Fibroblast of skin of left biceps (primary cell): ENCODE measurements at regions not wholly inside any gene's neighbourhood (a gene's known extent, or its start where the extent isn't known, plus 50 kb on each side); places are given as distances from the start of the nearest gene placed in this dataset.

Source experiments
- DNase-seq, 2 experiments: peaks; one replicate each; pipeline ENCODE4 v3.0.0-alpha.2; 2013; ENCODE audit warnings: low read depth in 2 of 2

DNA sequence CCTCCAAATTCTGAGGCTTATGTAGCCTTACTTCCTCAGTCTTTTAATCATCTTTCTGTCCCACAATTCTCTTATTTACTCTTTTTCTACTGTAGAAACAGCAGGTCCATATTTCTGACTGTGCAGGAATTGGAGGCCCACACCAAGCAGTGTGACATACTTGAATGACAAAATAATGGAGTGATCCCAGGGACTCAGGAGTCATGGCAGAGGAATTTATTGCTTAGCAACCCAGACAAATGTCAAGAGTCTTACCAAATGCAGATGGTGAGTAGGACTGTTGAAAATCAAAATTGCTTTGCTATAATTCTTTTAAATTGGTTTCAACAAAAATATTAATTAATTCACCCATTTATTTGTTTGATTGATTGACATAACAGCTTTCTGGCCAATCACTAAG is 59.9 kb downstream of the HTR1B start:
- peak in 1 of 2 experiments; percentile 16 for DNase-seq

DNA sequence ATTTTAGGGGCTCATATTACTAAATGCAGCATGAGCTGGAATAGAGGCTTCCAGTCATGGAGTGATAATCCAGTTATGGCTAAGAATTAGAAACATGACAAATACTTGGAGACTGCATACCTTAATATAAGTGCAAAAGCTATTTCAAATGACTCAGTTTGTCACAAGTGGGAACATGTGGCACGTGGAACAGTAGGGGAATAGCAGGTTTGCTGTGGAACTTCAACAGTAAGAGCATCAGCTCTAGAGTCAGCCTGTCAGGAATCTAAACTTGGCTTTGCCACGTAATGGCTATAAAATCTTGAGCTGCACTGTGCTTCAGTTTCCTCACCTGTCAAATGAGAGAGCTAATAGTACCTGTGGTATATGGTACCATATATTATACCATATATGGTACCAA is 62.1 kb downstream of the HTR1B start:
- no peak for DNase-seq

DNA sequence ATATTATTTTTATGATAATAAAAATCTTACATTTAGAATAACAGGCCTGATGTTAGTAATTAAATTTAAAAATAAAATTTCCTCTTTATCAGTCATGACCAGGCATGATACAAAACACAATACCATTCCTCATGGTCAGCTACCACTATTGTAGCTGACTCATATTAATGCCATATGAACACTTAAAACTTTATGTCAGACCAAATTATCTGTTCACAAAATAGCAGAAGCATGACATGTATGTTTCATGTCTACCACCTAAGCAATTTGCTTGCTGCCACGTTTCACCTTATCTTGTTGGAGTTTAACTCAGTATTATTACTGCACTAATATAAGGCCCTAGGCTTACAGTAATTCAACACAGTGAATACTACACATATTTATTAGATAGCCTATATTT is 65.7 kb downstream of the HTR1B start:
- no peak for DNase-seq

DNA sequence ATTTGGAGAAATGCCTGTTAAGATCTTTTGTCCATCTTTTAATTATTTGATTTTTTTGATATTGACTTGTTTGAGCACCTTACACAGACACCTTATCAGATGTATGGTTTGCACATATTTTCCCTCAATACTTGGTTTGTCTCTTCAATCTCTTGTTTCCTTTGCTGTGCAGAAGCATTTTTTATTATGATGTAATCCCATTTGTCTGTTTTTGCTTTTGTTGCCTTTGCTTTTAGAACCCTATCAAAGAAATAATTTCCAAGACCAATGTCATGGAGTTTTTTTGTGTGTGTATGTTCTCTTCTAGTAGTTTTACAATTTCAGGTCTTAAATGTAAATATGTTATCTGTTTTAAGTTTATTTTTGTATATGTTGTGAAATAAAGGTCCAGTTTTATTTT is 73.9 kb downstream of the HTR1B start:
- no peak for DNase-seq

DNA sequence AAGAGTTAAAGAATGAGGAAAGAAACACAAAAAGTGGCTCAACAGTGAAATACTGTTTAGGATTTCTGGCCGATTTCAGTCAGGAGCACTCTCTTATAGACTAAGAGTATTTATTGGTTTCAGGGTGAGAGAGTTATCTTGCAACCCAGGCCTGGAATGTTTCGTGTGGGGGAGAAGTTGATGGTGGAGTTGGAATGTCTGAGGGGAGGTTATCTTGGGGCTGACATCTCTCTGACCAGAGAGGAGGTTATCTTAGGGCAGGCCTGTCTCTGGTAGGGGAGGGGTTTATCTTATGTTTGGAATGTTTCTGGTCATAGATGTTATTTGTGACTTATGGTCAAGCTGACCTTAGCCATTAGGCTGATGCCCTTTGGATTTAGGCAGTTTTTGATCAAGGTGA is 80.3 kb downstream of the HTR1B start:
- DNase-seq = no peak

DNA sequence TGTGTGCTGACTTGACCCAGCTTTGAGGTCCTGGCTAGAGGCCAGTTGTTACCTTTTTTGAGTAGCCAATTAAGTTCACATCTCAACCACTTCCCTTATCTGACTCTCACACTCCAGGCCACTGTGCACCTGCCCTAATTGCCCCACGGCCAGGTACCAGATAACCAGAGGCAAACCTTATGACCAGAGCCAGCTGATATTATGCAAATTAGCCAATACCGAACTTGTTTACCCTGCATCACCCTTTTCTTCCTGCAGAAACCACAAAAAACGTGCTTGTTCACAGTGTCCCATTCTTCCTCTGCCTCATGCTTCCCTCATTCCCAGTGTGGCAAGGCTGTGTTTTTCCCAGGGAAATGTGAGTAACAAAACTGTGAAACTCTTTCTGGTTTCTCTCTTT is 89.3 kb downstream of the HTR1B start:
- no peak for DNase-seq

DNA sequence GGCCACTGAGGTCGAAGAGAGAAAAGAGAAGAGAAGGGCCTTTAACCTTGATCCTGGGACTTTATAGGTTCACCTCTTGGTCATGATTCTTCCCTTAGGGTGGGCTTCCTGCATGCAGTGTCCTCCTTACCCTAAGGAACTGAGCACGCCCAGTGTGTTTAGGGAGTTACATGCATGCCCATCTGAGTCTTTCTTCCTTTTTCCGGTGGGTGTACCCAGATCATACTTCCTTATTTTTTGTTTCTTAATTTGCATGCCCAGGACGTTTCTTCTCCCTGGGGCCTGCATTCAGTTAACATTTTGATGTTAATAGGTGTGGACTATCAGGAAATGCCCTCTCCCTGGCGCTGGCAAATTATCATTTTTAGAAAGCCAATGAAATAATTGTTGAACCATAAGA is 91.5 kb downstream of the HTR1B start:
- DNase-seq = no peak

DNA sequence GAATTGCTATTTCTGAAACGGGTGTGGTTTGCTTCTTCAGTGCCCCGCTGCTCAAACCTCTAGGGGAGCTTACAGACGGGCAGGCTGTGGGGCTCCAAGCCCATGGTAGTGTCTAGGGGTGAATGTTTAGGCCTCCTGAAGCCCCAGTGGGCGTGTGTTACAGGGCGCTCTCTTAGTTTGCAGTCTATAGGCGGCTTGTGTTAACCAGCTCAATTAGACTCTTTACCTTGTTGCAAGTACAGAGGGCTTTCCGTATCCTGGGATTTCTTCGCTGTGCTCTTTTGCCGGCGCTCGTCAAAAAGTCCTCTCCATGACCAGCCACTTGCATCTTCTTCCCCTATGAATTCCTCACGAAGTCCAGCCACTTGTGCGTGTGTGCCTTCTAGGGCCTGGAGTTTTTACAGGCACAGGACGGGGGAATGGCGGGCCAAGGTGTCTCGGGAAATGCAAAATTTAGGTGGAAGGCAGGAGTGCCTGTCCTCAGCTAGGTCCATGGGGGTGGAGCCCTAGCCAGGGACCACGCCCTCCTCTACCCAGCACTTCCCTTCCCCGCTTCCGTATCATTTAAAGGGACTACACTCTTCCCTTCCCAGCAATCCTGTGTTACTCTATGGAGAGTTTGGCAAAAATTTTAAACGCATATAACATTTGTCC is 94.5 kb downstream of the HTR1B start:
- no peak for DNase-seq

DNA sequence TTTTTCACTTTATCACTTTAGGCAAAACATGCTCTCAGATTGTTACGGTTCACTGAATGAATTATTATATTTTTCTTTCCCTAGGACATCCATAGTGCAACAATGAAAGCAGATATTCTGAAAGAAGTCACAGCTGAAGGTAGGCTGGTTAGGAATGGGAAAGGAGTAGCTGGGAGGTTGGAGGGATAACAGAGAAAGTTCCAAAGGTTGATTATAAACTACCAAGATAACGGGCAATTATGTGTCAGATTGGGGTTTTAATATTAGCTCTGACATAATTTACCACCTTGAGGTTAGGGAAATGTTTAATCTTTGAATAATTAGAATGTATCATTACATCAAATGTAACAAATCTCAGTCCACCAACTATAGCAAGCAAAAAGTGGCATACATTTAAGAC is 96.5 kb downstream of the HTR1B start:
- DNase-seq = no peak

DNA sequence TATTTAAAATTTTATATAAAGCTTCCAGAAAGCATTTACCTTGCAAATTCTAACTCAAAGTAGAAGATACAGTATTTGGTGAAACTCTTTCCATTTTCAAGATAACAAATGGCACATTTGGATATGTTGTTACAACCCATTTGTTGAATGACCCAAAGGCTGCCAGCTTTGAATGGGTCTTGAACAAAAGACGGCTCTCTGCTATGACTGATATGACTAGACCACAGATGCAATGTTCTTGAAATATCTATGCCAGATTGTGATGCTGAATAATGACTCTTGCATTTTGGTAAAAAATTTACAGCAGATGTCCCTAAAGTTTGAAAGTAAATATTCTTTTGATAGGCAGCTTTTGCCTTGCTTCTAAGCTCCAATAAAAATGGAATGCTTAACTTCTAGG is 99.6 kb downstream of the HTR1B start:
- no peak for DNase-seq

DNA sequence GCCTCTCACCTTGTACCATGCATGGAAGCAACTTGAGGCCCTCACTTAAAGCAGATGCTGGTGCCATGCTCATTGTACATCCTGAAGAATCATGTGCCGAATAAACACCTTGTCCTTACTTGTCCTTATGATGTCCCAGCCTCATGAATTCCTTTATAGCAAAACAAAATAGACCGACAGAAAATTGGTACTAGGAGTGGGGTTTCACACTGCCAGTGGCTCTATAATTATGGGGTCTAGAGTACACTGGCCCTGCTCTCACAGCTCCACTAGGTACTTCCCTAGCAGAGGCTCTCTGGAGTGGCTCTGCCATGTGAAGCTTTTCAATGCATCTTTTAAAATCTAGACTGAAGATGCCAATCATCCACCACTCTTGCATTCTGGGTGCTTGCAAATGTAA is 101.2 kb downstream of the HTR1B start:
- no peak for DNase-seq

DNA sequence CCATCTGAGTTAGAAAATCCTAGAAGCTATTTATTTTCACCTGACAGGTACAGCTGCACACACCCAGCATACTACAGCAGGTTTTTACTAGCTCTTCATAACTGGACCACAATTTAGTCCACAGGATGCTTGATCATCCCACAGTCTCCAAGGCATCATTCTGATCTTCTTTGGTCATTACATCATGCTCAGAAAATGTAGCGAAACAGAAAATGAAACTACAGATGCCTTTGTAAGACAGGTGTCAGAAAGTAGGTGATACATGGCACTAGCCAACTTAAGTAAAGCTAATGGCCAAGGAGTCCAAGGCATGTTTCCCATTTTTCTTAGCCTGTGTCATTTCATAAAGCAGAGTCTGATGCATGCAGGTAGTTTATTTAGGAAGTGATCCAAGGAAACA is 102.3 kb downstream of the HTR1B start:
- no peak for DNase-seq

DNA sequence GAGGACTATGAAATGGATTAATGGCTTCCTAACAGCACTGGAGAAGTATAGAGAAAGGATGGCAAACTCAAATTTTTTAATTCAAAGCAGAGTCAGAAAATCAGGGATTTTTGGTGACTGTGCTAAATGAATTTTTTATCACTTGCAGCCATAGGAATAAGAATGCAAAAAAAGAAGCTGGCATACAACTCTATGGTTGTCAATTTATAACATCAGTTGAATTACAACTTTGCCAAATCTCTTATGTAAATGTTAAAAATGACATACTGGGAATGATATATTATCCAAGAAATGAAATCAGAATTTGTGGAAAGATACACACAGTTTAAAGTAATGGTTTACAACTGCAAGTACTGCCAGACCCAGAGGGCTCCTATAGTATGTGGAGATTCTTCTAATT is 106.5 kb downstream of the HTR1B start:
- no peak for DNase-seq

DNA sequence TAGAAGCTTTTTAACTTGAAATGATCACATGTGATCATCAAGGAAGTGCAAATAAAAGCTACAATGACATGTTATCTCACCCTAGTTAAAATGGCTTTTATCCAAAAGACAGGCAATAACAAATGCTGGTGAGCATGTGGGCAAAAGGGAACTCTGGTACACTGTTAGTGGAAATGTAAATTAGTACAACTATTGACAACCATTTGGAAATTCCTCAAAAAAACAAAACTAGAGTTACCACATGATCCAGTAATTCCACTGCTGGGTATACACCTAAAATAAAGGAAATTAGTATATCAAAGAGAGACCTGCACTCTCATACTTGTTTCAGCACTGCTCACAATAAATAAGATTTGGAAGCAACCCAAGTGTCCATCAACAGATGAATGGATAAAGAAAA is 108.7 kb downstream of the HTR1B start:
- DNase-seq = no peak

DNA sequence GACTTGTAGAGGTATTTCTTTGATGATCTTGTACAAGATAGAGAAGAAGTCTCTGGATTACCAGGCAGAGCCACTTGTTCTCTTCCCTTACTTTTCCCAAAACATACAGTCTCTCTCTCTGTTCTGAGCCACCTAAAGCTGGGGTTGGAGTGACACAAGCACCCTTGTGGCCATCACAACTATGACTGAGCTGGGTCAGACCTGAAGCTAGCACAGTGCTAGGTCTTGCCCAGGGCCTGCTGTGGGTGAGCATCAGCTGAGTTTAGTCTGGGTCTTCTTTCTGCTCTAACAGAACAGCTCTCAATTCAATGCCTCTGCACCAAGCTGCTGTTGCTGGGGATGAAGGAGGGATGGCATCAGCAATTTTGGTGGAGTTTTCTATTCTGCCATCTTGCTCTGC is 110.2 kb downstream of the HTR1B start:
- DNase-seq = no peak

DNA sequence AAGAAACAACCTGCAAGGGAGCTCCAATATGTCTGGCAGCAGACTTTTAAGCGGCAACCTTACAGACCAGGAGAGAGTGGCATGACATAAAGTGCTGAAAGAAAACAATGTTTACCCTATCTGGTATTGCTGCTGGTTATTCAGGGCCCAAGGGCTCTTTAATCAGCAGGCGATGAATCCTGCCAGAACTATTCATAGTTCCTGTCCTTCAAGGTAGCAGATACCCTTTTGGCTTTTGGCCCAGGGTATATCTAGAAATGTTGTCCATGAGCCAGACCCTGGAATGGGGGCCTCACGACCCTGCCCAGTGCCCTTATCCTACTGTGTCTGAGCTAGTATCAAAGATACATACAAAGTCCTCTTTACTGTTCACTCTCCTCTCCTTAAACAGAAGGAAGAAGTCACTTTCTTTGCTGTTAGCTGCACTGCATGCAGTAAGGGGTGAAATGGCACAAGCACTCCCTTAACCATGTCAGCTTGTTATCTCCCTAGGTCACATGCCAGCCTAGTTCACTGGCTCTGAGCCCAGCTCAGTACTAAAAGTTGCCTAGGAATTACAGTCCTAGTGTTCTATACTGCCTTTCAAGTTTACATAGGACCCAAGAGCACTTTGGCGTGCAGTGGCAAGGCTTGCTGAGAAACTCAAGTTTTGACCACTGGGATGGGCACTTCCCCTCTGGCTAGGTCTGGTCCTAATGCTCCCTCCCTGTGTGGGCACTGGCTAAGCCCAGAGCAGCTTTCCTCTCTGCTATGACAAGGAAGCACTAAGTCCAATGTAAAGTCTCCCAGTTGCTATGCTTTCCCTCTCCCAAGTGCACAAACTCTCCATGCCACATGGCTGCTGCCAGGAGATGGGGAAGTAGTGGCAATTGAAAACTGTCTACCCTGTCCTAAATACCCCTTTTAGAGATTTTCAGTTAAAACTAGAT is 122.0 kb downstream of the HTR1B start:
- DNase-seq = no peak

DNA sequence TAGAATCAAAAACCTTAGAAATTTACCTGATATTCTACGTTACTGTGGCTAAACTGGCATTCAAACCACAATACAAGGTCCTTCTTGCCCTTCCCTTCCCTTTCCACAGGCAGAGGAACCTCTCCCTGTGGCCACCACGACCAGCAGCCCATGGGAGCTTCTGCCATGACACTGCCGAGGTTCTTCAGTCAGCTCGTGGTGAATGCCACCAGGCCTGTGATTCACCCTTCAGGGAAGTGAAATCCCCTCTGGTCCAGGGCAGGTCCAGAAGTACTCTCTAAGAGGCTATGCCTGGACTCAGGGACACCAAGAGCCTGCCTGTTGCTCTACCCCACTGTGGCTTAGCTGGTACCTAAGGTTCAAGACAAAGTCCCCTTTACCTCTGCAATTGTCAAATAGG is 123.0 kb downstream of the HTR1B start:
- DNase-seq = no peak

DNA sequence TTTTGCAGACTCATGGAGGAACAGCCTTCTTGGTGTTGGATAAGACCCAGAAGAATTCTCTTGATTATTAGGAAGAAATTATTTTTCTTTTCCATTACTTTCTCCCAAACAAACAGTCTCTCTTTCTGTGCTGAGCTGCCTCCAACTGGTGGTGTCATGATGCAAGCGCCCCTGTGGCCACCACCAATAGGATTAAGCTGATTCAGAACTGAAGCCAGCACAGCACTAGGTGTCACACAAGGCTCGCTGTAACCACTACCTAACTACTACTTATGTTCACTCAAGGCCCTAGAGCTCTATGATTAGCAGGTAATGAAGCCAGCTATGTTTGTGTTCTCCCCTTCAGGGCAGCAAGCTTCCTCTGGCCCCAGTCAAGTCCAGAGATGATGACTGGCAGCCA is 123.4 kb downstream of the HTR1B start:
- DNase-seq = no peak

DNA sequence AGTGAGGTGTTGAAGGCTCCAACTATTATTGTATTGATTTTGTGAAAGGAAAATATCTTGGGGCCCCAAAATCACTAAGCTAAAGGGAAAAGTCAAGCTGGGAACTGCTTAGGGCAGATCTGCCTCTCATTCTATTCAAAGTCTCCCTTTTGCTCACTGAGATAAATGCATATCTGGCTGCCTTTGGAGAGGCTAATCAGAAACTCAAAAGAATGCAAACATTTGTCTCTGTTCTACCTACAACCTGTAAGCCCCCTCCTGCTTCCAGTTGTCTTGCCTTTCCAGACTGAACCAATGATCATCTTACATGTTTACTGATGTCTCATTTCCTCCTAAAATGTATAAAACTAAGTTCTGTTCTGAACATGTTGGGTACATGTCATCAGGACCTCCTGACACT is 125.9 kb downstream of the HTR1B start:
- no peak for DNase-seq

DNA sequence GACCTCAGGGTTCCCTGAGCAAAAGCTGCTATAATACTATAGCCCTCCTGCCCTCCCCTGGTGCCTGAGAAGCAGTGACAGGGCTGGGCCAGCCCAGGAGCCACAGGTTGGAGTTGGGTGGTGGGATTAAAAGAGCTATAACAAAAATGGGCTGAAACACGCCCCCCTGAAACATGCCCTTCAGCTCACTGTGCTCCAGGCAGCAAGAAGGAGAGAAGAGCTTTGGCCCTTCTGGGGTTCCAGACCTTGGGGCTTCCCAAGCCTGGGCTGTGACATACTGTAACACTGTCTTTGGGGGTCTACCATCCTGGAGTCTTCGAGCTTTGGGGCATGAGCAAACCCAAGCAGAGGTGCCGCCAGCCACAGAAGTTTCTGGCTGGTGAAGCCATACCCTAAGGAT is 129.2 kb downstream of the HTR1B start:
- DNase-seq = no peak

DNA sequence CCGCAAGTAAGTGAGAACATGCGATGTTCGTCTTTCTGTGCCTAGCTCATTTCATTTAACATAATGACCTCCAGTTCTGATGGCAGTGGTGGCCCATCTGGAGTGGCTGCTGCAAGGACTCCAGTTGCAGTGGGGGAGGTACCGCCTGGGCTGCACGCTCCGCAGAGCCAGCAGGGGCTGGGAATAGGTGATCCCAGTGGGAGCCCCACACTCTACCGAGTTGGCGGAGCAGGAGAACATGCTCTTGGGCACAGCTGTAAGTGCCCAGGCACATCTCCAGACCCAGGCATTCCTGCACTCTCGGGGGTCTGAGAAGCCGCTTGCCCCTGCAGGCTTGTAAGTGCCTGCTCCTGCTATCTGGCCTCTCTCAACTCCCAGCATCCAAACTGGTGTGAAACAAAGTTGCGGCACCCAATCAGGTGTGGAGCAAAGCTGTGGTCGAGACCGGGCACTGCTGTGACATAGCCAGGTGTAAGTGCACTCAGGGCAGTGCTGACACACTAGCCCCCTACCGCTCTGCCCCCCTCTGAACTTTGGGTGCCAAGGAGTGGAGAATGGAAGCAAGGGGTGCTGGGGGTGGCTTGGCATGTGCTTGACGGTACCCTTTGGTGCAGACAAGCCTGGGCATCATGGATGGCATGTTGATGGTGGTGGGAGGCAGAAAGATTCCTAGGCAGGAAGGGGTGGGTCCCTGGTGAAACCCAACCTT is 130.2 kb downstream of the HTR1B start:
- DNase-seq = no peak

DNA sequence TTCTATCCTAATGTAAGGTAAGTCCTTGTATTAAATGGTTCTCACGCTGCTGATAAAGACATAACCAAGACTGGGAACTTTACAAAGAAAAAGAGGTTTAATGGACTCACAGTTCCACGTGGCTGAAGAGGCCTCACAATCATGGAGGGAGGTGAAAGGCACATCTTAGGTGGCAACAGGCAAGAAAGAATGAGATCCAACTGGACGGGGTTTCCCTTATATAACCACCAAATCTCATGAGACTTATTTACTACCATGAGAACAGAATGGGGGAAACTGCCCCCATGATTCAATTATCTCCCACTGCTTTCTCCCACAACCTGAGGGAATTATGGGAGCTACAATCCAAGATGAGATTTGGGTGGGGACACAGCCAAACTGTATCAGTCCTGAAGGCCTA is 136.6 kb downstream of the HTR1B start:
- no peak for DNase-seq

DNA sequence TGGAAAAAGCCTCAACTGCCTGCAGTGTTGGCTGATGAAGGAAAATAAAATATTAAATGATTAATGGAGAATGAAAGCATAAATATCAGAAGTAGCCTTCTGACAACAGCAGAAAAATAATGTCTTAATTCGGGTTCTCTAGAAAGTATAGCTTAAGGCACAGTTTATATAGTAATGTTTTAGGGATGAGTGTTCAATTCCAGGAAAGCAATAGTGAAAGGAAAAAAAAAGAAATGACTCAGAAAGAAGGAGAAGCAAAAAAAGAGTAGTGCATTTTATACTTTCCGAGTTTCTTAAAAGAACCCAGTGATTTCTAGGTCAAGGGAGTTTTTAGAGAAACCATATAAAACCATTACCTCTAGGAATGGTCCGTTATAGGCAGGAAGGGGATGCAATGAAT is 137.3 kb downstream of the HTR1B start:
- DNase-seq = no peak
